Gastroesophageal sphincter (tissue), 4 donors: ENCODE measurements at regions not wholly inside any gene's neighbourhood (a gene's known extent, or its start where the extent isn't known, plus 50 kb on each side); places are given as distances from the start of the nearest gene placed in this dataset.

Experiments used
- ATAC-seq: fragments of 150-250 bp; one replicate; pipeline ENCODE4 v1.9.1; 2016; ENCODE audit warnings: mild to moderate bottlenecking, moderate library complexity
- H3K27ac ChIP-seq, 4 donors: fragments of 200-600 bp; sonication (generic) in 3 of 4; 1 replicate in 3 of 4; 2 replicates in 1 of 4; pipeline ENCODE4 v1.5.1; 2016 to 2019
- H3K27me3 ChIP-seq: fragments of 200-600 bp; sonication (generic); one replicate; pipeline ENCODE4 v1.5.1; 2019
- H3K36me3 ChIP-seq, 2 donors: fragments of 200-600 bp; sonication (generic); one replicate each; pipeline ENCODE4 v1.5.1; 2019; ENCODE audit warnings: control low read depth in 1 of 2
- H3K4me1 ChIP-seq, 3 donors: fragments of 200-600 bp; sonication (generic); 1 replicate in 2 of 3; 2 replicates in 1 of 3; pipeline ENCODE4 v1.5.1; 2016 to 2019; ENCODE audit warnings: control low read depth in 2 of 3
- H3K4me3 ChIP-seq, 2 donors: fragments of 200-600 bp; sonication (generic); one replicate each; pipeline ENCODE4 v1.5.1; 2019; ENCODE audit warnings: mild to moderate bottlenecking in 1 of 2, moderate library complexity in 1 of 2
- H3K9me3 ChIP-seq, 3 donors: fragments of 200-600 bp; sonication (generic); one replicate each; pipeline ENCODE4 v1.5.1; 2017 to 2019; ENCODE audit warnings: control low read depth in 2 of 3
- CTCF ChIP-seq, 4 experiments: fragments of 200-600 bp in 2 of 4; fragments of 450-650 bp in 2 of 4; sonication (generic) in 1 of 4; IDR thresholded peaks; one replicate each; pipeline ENCODE4 v1.5.1; 2017 to 2019; ENCODE audit warnings: antibody characterized with exemption in 4 of 4, mild to moderate bottlenecking in 2 of 4, moderate library complexity in 2 of 4
- EP300 ChIP-seq: sonication (generic); formaldehyde crosslinking; IDR thresholded peaks from one replicate; pipeline ENCODE4 v1.6.1; 2017; ENCODE audit warnings: antibody characterized with exemption, mild to moderate bottlenecking
- POLR2A ChIP-seq, 2 donors: fragments of 450-650 bp; IDR thresholded peaks; one replicate each; pipeline ENCODE4 v1.6.1; 2017; ENCODE audit warnings: antibody characterized with exemption in 2 of 2, mild to moderate bottlenecking in 2 of 2, moderate library complexity in 1 of 2
- POLR2AphosphoS5 ChIP-seq: sonication (generic); formaldehyde crosslinking; IDR thresholded peaks from one replicate; pipeline ENCODE4 v1.6.1; 2017; ENCODE audit warnings: antibody characterized with exemption
- WGBS, 2 donors: methylation state at CpG; one replicate each; pipeline ENCODE4 v1.1.5; 2018; ENCODE audit warnings: low coverage in 1 of 2; 5-methylcytosine and 5-hydroxymethylcytosine counted together

GRCh38 chr2:76318848-76319360 lies 608.2 kb upstream of the GCFC2 start:
- no peak for ATAC-seq
- Histone ChIP-seq H3K9me3 (no peaks in the 10 kb centered on the region), H3K4me3 (no peak overlapping the region), H3K27me3 (no peaks in the 10 kb centered on the region), H3K4me1 (no peaks in the 10 kb centered on the region), H3K36me3 (no peaks in the 10 kb centered on the region), H3K27ac (no peak overlapping the region)
- WGBS, 2 donors, result 43 to 55% methylated on average over 4 of the region's 4 CpGs
- TF ChIP-seq CTCF (IDR thresholded peaks at IDR 0.05) (no peak), POLR2A (IDR thresholded peaks at IDR 0.05) (no peak), POLR2AphosphoS5 (no peak), EP300 (no peak)

GRCh38 chr2:76316691-76317090 lies 606.0 kb upstream of the GCFC2 start:
- 80 to 97% methylated on average over 5 to 6 of the region's 6 CpGs for WGBS, 2 donors
- H3K9me3 ChIP-seq, result no peaks in the 10 kb centered on the region
- H3K36me3 ChIP-seq, result no peaks in the 10 kb centered on the region
- ATAC-seq, result no peak
- H3K4me3 ChIP-seq, result no peak overlapping the region
- no peaks in the 10 kb centered on the region for H3K4me1 ChIP-seq
- no peak overlapping the region for H3K27ac ChIP-seq
- TF ChIP-seq EP300 (no peak), CTCF (IDR thresholded peaks at IDR 0.05) (no peak), POLR2A (IDR thresholded peaks at IDR 0.05) (no peak), POLR2AphosphoS5 (no peak)
- H3K27me3 ChIP-seq, result no peaks in the 10 kb centered on the region

GRCh38 chr2:76314271-76315020 lies 603.7 kb upstream of the GCFC2 start:
- WGBS, 2 donors, result 24 to 30% methylated on average over 3 of the region's 3 CpGs
- no peak for TF ChIP-seq CTCF (IDR thresholded peaks at IDR 0.05)
- TF ChIP-seq POLR2AphosphoS5, result no peak
- TF ChIP-seq POLR2A (IDR thresholded peaks at IDR 0.05), result no peak
- no peak for TF ChIP-seq EP300
- ATAC-seq, result no peak

GRCh38 chr2:76312236-76312635 lies 601.5 kb upstream of the GCFC2 start:
- TF ChIP-seq CTCF (IDR thresholded peaks at IDR 0.05) (no peak), EP300 (no peak), POLR2AphosphoS5 (no peak), POLR2A (IDR thresholded peaks at IDR 0.05) (no peak)
- H3K27ac ChIP-seq, result no peak overlapping the region
- no peak overlapping the region for H3K4me3 ChIP-seq
- WGBS, 2 donors, result 71 to 75% methylated on average over 4 of the region's 4 CpGs
- no peaks in the 10 kb centered on the region for H3K4me1 ChIP-seq
- no peaks in the 10 kb centered on the region for H3K9me3 ChIP-seq
- H3K27me3 ChIP-seq, result no peaks in the 10 kb centered on the region
- H3K36me3 ChIP-seq, result no peaks in the 10 kb centered on the region
- no peak for ATAC-seq

More at GRCh38 chr2:76314271-76315020, 603.7 kb upstream of the GCFC2 start:
- no peaks in the 10 kb centered on the region for H3K36me3 ChIP-seq
- H3K27ac ChIP-seq, result no peak overlapping the region
- H3K9me3 ChIP-seq, result no peaks in the 10 kb centered on the region
- no peak overlapping the region for H3K4me3 ChIP-seq
- H3K4me1 ChIP-seq, result no peaks in the 10 kb centered on the region
- no peaks in the 10 kb centered on the region for H3K27me3 ChIP-seq

- Histone ChIP-seq H3K4me1 (no peaks in the 10 kb centered on the region), H3K36me3 (no peaks in the 10 kb centered on the region), H3K9me3 (no peaks in the 10 kb centered on the region), H3K27me3 (no peaks in the 10 kb centered on the region), H3K27ac (no peak overlapping the region), H3K4me3 (no peak overlapping the region)
- 51 to 73% methylated on average over 4 of the region's 4 CpGs for WGBS, 2 donors
- ATAC-seq, result no peak
- TF ChIP-seq EP300, result no peak
Observed at GRCh38 chr2:76311728-76312127, 601.0 kb upstream of the GCFC2 start.
